Choroid plexus epithelial cell (primary cell): ENCODE measurements at regions not wholly inside any gene's neighbourhood (a gene's known extent, or its start where the extent isn't known, plus 50 kb on each side); places are given as distances from the start of the nearest gene placed in this dataset.
A peak's percentile ranks its signal among the peaks of the same experiment; 100 is the strongest.
"Not testable (repeated sequence)": the region's sequence is repeated elsewhere in the genome, so short reads cannot be mapped to it uniquely, and the experiment has no call there.

Source experiments
- DNase-seq: peaks from one replicate; pipeline ENCODE4 v3.0.0-alpha.2; 2010; ENCODE audit warnings: low read depth
- H3K4me3 ChIP-seq: 2 replicates; pipeline ENCODE4 v1.5.1; 2011; ENCODE audit warnings: low read depth, mild to moderate bottlenecking, control low read depth, low read length, moderate library complexity
- CTCF ChIP-seq: conservative IDR thresholded peaks from 2 replicates; pipeline ENCODE4 v1.5.1; 2011; ENCODE audit warnings: low read depth, mild to moderate bottlenecking, control low read depth, inconsistent platforms, low read length, moderate library complexity

DNA sequence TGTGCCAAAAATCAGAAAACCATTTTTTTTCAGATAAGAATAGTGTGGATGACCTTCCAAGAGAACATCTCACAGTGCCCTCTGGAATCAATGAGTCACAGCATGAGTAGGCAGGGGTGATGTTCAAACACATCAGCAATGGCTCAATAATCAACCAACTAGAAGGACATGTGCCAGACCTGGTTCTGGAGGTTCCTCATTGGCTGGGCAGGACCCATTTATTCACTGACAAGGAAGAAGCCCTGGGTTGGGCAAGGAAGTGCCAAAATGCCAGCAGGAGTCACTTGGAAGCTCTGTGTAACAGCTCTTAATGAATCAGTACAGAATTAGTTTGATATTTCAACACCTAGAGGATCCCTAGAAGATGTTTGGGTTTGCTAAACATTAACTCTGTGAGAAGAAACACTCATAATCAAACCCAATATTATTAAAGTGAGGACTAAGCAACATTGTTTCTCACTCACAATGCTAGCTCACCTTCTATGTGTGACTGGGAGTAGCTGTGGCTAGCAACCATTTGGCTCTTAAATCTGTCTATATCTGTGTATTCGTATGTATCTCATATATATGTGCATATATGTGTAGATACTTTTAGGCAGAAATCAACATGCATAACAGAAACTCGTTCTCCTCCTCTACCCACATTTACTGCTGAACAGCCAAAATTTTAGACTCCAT is 72.3 kb upstream of the APBB1IP start:
- TF ChIP-seq CTCF, result no peak
- DNase-seq, result no peak
- no peak overlapping the region for H3K4me3 ChIP-seq

DNA sequence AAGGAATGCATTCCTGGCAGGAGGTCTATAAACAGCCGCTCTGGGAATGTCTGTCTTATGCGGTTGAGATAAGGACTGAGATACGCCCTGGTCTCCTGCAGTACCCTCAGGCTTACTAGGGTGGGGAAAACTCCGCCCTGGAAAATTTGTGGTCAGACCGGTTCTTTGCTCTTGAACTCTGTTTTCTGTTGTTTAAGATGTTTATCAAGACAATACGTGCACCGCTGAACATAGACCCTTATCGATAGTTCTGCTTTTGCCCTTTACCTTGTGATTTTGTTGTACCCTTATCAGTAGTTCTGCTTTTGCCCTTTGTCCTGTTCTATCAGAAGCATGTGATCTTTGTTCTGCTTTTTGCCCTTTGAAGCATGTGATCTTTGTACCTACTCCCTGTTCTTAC is 71.1 kb upstream of the APBB1IP start:
- not testable (repeated sequence) for DNase-seq, H3K4me3 ChIP-seq

- no peak for TF ChIP-seq CTCF
- DNase-seq, result peak; percentile 1
- no peak overlapping the region for H3K4me3 ChIP-seq
These were observed 70.4 kb upstream of the APBB1IP start for GRCh38 chr10:26367771-26368170.

GRCh38 chr10:26368463-26368862 is 69.7 kb upstream of the APBB1IP start:
- no peak overlapping the region for H3K4me3 ChIP-seq
- no peak for TF ChIP-seq CTCF
- DNase-seq, result no peak

DNA sequence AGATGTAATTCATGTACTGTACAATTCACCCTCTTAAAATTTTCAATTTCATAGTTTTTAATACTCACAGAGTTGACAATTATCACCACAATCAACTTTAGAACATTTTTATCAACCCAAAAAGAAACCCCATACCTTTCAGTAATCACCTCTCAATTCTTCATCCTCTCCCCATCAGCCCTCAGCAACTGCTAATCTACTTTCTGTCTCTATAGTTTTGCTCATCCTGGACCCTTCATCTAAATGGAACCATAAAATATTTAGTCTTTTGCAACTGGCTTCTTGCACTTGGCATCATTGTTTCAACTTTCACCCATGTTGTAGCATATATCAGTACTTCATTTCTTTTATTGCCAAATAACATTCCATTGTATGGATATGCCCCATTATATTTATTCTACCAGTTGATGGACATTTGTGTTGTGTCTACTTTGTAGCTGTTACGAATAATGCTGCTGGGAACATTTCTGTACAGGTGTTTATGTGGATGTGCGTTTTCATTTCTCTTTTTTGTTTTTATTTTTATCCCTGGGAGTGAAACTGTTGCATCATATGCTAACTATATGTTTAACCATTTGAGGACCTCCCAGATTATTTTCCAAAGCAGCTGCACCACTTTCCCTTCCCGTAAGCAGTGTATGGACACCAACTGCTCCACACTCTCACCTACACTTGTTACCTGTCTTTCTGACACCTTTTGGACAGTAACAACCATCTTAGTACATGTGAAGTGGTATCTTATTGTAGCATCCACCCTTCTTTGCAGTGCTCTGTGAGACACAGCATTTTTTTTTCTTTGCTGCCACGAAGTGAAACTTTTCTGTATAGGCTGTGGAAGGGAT is 65.4 kb upstream of the APBB1IP start:
- TF ChIP-seq CTCF, result no peak
- no peak for DNase-seq
- H3K4me3 ChIP-seq, result no peak overlapping the region

DNA sequence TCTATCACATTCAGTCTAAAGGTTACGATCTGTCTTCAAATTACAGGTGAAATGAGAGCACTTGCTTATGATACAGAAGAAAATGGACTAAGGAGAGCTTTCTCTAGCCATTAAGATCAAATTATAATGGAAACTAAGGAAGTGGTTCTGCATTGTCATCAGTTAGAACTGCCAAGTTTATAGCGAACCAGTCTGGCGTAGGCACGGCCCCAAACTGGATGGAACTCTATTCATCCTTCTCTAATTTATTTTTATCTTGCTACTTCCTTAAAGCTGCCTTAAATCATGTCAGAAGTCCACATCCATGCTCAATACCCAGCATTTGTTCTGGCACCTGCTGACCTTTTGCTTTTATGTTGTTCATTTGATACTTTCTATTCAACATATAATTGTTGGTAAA is 63.7 kb upstream of the APBB1IP start:
- H3K4me3 ChIP-seq, result no peak overlapping the region
- DNase-seq, result no peak
- no peak for TF ChIP-seq CTCF

- DNase-seq, H3K4me3 ChIP-seq: not testable (repeated sequence)
These were observed 60.8 kb upstream of the APBB1IP start for GRCh38 chr10:26377224-26377810.
